NCI-H2029 (cell line): ENCODE measurements at regions not wholly inside any gene's neighbourhood (a gene's known extent, or its start where the extent isn't known, plus 50 kb on each side); places are given as distances from the start of the nearest gene placed in this dataset.
A peak's percentile ranks its signal among the peaks of the same experiment; 100 is the strongest.
"Not testable (repeated sequence)": the region's sequence is repeated elsewhere in the genome, so short reads cannot be mapped to it uniquely, and the experiment has no call there.

Source experiments
- DNase-seq: peaks from one replicate; lab custom pipeline; 2025; lab: John Stamatoyannopoulos, UW

DNA sequence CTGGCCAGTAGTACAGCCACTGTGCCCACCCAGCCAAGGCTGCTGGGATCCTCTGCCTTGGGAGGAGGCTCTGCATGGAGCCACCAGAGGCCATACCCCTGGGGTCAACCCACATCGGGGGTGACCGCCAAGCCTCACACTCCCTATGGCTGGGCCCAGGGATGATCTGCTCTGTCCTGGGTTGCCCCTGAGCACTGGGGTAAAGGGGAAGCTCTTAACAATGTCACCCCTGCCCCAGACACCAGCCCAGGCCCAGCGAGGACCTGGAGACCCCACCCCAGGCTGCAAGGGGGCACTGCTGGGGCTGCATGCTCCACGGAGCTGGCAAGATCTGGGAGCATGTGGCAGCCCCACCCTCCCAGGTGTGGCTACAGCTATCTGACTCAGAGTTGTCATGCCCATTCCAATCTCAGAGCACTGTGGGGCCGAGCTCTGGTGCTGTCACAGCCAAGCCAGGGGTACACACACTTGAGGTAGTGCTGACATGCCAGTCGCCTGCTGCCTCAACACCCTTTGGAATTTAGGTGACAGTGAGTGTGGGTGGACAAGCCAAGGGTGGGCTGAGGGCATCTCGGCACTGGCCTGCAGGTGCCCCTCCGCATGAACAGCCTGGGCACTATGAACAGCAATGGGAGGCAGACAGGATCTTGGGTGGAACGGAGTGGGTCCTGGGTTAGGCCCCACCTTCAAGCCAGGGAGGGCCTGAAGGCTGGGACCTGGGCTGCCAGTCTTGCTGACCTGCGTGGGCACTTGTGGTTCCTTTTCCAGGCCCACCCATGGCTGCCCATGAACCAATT, 427.7 kb downstream of the LRRIQ3 start:
- no peak for DNase-seq

GRCh38 chr1:73766786-73767348, 431.1 kb downstream of the LRRIQ3 start:
- no peak for DNase-seq

GRCh38 chr1:73765551-73766233, 432.3 kb downstream of the LRRIQ3 start:
- no peak for DNase-seq

- no peak for DNase-seq
Measured at GRCh38 chr1:73761559-73761958, 436.4 kb downstream of the LRRIQ3 start.

DNA sequence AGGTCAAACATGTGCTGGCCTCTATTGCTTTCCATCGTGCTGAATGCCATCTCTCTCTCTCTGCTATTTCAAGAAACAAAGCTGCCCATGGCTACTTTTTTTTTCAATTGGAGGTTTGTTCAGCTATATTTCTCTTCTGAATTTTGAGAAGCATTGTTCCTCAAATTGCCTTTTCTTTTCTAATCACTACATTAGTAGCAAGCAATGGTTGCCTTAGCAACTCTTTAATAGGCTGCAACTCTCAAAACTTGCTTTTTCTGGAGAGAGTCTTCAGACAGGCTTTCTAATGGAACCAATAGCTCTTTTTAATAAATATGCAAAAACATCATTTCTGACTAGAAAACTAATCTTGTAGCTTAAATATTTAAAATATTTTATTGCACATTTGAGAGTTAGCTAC, 439.0 kb downstream of the LRRIQ3 start:
- no peak for DNase-seq

GRCh38 chr1:73756817-73757216, 441.2 kb downstream of the LRRIQ3 start:
- no peak for DNase-seq

DNA sequence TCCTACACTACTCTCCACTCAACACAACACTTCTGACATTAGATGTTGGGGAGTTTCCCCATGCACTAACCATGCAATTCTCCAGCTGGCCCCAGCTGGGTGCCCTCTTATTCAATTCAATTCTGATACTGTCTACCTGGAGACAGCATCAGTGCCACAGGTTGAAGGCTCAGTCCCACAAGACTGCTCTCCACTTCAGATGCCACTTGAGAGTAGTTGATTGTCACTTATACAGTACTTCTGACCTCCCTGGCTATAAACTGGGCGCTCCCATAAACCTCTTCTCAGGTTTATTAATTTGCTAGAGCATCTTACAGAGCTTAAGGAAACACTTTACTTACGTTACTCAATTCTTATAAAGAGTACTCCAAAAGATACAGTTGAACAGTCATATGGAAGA, 442.3 kb downstream of the LRRIQ3 start:
- no peak for DNase-seq

- DNase-seq = no peak
Measured at GRCh38 chr1:73749996-73750395, 448.0 kb downstream of the LRRIQ3 start.

DNA sequence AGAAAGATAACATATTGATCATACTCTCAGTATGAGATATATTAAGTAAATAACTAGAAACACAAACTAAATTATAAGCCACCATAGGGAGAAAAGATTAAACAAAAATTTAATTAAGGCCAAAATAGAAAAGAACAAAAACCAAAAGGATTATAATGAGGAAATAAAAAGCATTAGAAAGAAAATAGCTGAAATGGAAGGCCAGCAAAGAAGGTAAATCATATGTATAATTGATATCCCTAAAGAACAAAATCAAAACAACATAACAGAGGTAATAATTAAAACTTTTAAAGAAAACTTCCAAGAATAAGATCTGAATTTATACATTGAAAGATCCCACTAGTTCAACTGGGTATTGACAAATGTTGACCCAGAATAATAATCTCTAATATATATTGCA, 453.0 kb downstream of the LRRIQ3 start:
- DNase-seq = no peak

DNA sequence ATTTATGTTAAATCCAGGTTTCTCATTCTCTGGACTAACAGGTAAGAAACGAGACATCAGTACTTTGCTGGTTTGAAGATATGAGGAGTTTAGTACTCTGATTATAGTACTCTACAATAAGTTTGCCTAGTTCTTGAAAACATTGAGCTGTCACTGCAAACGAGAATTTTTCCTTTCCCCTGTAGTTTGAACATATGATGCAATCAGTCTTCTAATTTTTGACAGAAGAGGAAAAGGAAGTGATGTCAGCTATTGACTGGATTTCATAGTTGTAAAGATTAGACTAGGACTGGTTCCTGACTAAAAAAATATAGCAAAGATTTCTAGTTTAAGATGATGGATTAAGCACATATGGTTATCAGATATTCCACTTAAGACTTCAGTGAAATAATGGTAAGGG, 461.9 kb downstream of the LRRIQ3 start:
- no peak for DNase-seq

DNA sequence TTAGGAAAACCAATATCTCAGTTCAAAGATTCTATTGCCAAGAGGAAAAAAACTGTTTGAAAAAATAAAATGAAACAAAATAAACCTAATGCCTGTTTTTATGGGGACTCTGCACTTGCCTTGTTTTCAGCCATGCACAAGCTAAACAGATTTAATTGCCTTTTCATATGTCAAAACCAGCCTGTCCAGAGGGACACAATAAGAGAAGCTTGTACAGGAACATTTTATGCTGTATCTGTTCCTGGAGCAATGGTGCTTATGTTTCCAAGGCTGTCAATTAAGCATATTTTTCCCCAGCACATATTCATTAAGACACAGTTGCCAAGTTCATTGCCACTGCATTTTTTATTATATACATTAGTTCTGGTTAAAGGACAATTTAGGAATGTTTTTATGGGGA, 470.9 kb downstream of the LRRIQ3 start:
- DNase-seq = no peak

DNA sequence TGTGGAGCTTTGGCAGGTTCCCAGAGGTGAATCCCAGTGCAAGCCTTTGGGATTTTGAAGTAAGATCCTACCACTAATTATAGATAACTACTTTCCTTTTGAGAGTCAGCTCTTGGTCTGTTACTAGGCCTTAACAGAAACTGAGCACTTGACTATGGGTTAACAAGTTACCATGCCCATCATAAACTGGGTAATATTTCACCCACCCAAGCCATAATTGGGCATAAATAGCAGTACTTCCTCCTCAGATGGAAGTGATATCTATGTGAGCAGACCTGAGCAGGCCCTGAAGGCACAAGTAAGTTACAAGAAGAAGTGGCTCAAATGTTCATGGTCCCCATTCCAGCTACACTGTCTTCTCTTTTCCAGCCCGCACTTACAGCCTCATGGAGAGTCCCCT, 475.9 kb downstream of the LRRIQ3 start:
- no peak for DNase-seq

- DNase-seq = no peak
Measured at GRCh38 chr1:73717976-73718375, 480.0 kb downstream of the LRRIQ3 start.

DNA sequence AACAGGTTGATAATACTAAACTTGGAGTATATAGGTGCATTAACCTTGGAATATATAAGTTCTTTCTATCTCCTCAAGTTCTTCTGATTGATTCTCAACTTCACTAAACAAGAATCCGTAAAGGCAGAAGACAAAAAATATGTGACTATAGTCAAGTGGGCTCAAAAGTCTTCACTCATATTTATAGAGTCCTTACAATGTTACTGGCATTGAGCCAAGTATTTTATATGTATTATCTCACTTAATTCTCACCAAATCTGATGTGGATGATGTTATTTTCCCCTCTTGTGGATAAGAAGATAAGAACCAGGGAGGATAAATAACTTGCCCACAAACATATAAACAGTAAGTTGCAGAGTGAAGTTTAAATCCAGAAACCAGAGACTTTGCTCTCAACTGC, 486.9 kb downstream of the LRRIQ3 start:
- no peak for DNase-seq

- DNase-seq = no peak
Measured at GRCh38 chr1:73701826-73702225, 496.1 kb downstream of the LRRIQ3 start.

GRCh38 chr1:73676186-73676585, 521.8 kb downstream of the LRRIQ3 start:
- DNase-seq = no peak

GRCh38 chr1:73674945-73675561, 522.9 kb downstream of the LRRIQ3 start:
- peak; percentile 9 for DNase-seq

GRCh38 chr1:73673971-73674370, 524.0 kb downstream of the LRRIQ3 start:
- DNase-seq = no peak

DNA sequence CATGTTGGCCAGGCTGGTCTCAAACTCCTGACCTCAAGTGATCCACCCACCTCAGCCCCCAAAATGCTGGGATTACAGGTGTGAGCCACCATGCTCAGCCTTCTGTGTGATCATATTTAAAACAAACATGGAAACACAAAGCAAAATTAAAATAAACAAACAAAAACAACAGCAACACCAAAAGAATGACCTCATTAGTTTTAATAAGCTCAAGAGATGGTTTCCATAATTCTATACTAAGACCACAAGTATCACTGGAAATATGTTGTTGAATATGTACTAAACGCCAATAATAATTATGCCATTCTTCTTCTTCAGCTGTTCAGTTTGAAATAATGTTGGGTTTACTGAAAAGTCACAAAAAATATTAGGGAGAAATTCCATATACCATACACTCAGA, 526.4 kb downstream of the LRRIQ3 start:
- no peak for DNase-seq

DNA sequence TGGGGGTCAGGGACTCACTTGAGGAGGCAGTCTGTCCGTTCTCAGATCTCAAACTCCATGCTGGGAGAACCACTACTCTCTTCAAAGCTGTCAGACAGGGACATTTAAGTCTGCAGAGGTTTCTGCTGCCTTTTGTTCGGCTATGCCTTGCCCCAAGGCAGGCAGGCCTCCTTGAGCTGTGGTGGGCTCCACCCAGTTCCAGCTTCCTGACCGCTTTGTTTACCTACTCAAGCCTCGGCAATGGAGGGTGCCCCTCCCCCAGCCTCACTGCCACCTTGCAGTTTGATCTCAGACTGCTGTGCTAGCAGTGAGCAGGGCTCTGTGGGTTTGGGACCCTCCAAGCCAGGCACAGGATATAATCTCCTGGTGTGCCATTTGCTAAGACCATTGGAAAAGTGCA, 530.0 kb downstream of the LRRIQ3 start:
- DNase-seq = not testable (repeated sequence)

DNA sequence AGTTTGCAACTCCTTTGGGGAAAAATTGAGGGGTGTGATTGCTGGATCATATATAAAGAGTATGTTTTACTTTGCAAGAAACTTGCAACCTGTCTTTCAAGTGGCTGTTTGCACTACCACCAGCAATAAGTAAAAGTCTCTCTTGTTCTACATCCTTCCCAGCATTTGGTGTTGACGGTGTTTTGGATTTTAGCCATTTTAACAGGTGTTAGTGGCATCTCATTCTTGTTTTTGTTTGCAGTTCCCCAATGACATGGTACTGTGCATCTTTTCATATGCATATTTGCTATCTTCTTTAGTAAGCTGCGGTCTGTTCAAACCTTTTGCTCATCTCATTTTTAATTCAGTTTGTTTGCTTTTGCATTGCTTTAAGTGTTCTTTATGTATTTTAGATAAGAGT, 535.5 kb downstream of the LRRIQ3 start:
- DNase-seq = no peak

GRCh38 chr1:73659136-73659535, 538.8 kb downstream of the LRRIQ3 start:
- DNase-seq = no peak

- DNase-seq = no peak
Measured at GRCh38 chr1:73654714-73655113, 543.3 kb downstream of the LRRIQ3 start.
